B cell (primary cell): ENCODE measurements at regions not wholly inside any gene's neighbourhood (a gene's known extent, or its start where the extent isn't known, plus 50 kb on each side); places are given as distances from the start of the nearest gene placed in this dataset.

Source experiments
- ATAC-seq: fragments of 200-7000 bp; cut with Tn5 transposase; one replicate; pipeline ENCODE4 v1.10.0; 2021; ENCODE audit warnings: low read depth, mild to moderate bottlenecking, moderate number of reproducible peaks, moderate library complexity
- CTCF ChIA-PET: fragments of 350-600 bp; sonication (Branson Sonifier 250); formaldehyde crosslinking; loops from one replicate; lab custom pipeline; 2021; ENCODE audit warnings: antibody characterized with exemption, inconsistent platforms; lab: Charles Lee
- POLR2A ChIA-PET: fragments of 350-600 bp; sonication (Branson Sonifier 250); formaldehyde crosslinking; loops from one replicate; lab custom pipeline; 2021; ENCODE audit warnings: antibody characterized with exemption; lab: Charles Lee
- DNase-seq: peaks from one replicate; pipeline ENCODE4 v3.0.0; 2013
- H2AFZ ChIP-seq: 2 replicates; pipeline ENCODE4 v1.6.1; 2012; ENCODE audit warnings: mild to moderate bottlenecking, low read depth, low read length; ENCODE audit not compliant: insufficient read depth, poor library complexity, severe bottlenecking
- H3K27ac ChIP-seq, 2 donors: 1 replicate in 1 of 2; 2 replicates in 1 of 2; pipeline ENCODE4 v1.5.1; 2012 to 2013; ENCODE audit warnings: low read length in 2 of 2, mild to moderate bottlenecking in 2 of 2, moderate library complexity in 1 of 2
- H3K27me3 ChIP-seq, 4 experiments: fragments of 200-600 bp in 1 of 4; sonication (generic) in 1 of 4; replicated peaks in 1 of 4; 1 replicate in 2 of 4; 2 replicates in 2 of 4; pipeline versions ENCODE4 v1.6.1 to v1.7.0; 2013 to 2016; ENCODE audit warnings: low read length in 3 of 4, mild to moderate bottlenecking in 2 of 4, mixed read lengths in 1 of 4, moderate library complexity in 1 of 4; ENCODE audit not compliant: insufficient read depth in 4 of 4, control insufficient read depth in 3 of 4; ENCODE audit errors: control extremely low read depth in 1 of 4
- H3K36me3 ChIP-seq, 2 experiments: replicated peaks in 1 of 2; 1 replicate in 1 of 2; 2 replicates in 1 of 2; pipeline versions ENCODE4 v1.6.1 to v1.7.1; 2013; ENCODE audit warnings: low read length in 1 of 2; ENCODE audit not compliant: insufficient read depth in 2 of 2, control insufficient read depth in 1 of 2; ENCODE audit errors: control extremely low read depth in 1 of 2, extremely low read depth in 1 of 2
- H3K4me1 ChIP-seq, 2 donors: fragments of 200-600 bp in 1 of 2; sonication (generic) in 1 of 2; 1 replicate in 1 of 2; 2 replicates in 1 of 2; pipeline versions ENCODE4 v1.5.1 to v1.6.1; 2013 to 2017; ENCODE audit warnings: low read length in 2 of 2; ENCODE audit not compliant: control insufficient read depth in 2 of 2, insufficient read depth in 2 of 2
- H3K4me2 ChIP-seq: replicated peaks from 2 replicates; pipeline ENCODE3; 2012; ENCODE audit warnings: mild to moderate bottlenecking, low read depth, low read length; ENCODE audit not compliant: poor library complexity, severe bottlenecking
- H3K4me3 ChIP-seq, 5 experiments: fragments of 200-600 bp in 1 of 5; sonication (generic) in 1 of 5; 1 replicate in 3 of 5; 2 replicates in 2 of 5; pipeline versions ENCODE4 v1.5.1 to v1.7.0; 2011 to 2016; ENCODE audit warnings: low read length in 4 of 5, mild to moderate bottlenecking in 4 of 5, low read depth in 2 of 5, control low read depth in 1 of 5, moderate library complexity in 1 of 5; ENCODE audit not compliant: insufficient read depth in 1 of 5; ENCODE audit errors: control extremely low read depth in 1 of 5, extremely low read depth in 1 of 5
- H3K79me2 ChIP-seq: fragments of 200-600 bp; sonication (generic); one replicate; pipeline ENCODE4 v1.6.0; 2016; ENCODE audit warnings: low read length; ENCODE audit not compliant: control insufficient read depth, insufficient read depth
- H3K9ac ChIP-seq: fragments of 200-600 bp; sonication (generic); 2 replicates; pipeline ENCODE4 v1.6.1; 2017; ENCODE audit warnings: mild to moderate bottlenecking, low read length, moderate library complexity
- H3K9me3 ChIP-seq, 3 donors: one replicate each; pipeline versions ENCODE4 v1.6.1 to v1.7.1; 2013; ENCODE audit warnings: low read length in 2 of 3; ENCODE audit not compliant: control insufficient read depth in 2 of 3, insufficient read depth in 1 of 3; ENCODE audit errors: control extremely low read depth in 1 of 3
- H4K20me1 ChIP-seq: 2 replicates; pipeline ENCODE4 v1.6.0; 2012; ENCODE audit warnings: mild to moderate bottlenecking, low read length; ENCODE audit not compliant: insufficient read depth, control insufficient read depth, poor library complexity, severe bottlenecking
- H3K27ac Mint-ChIP-seq: one replicate; pipeline ENCODE4 v1.8.0; 2021; ENCODE audit warnings: mixed read lengths
- H3K27me3 Mint-ChIP-seq: one replicate; pipeline ENCODE4 v1.8.0; 2021; ENCODE audit warnings: mixed read lengths
- H3K4me1 Mint-ChIP-seq: one replicate; pipeline ENCODE4 v1.8.0; 2021; ENCODE audit warnings: mixed read lengths
- H3K4me3 Mint-ChIP-seq: one replicate; pipeline ENCODE4 v1.8.0; 2021; ENCODE audit warnings: mixed read lengths
- H3K9me3 Mint-ChIP-seq: one replicate; pipeline ENCODE4 v1.8.0; 2022; ENCODE audit warnings: mixed read lengths; ENCODE audit not compliant: insufficient read depth
- EZH2 ChIP-seq: IDR thresholded peaks from 2 replicates; pipeline ENCODE4 v1.6.1; 2012; ENCODE audit warnings: borderline replicate concordance, low read depth, mild to moderate bottlenecking, moderate library complexity, low read length; ENCODE audit not compliant: insufficient read depth, poor library complexity, severe bottlenecking
- WGBS: methylation state at CpG from one replicate; pipeline ENCODE4 v1.1.5; 2013; ENCODE audit warnings: missing lambda C conversion rate; ENCODE audit not compliant: insufficient coverage; 5-methylcytosine and 5-hydroxymethylcytosine counted together
- intact Hi-C: fragments of 100-400 bp; cut with micrococcal nuclease; formaldehyde crosslinking; loops from one replicate; pipeline ENCODE4 v1.10.0; 2022
- TF ChIP-seq, protein P1 (sequence below): fragments of 200-600 bp; IDR thresholded peaks from one replicate; pipeline ENCODE4 v1.8.0; 2022; ENCODE audit warnings: antibody characterized with exemption, mild to moderate bottlenecking

DNA sequence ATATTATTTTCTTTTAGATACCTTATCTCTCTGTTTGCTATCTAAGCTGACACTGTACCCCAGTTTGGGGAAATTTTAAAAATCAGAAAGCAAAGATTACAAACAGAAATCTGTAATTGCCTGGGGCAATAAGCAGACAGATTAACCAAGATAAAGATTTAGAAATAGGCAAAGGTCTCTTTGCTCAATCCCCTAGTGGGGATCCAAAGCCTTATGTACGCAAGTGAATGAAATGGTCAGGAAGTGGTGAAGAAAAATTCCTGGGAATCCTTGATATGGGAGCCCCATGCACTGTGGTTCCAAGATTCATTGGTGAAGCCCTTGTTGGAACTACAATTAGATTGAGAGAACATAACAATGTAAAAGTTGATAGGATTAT is 139.5 kb upstream of the GUCY1A2 start:
- ChIA-PET POLR2A (no interaction called here), CTCF (no interaction called here)
- DNase-seq = no peak
- Histone ChIP-seq H3K9ac (no peak overlapping the region), H3K4me1 (no peaks in the 10 kb centered on the region), H2AFZ (no peak overlapping the region), H3K9me3 (no peaks in the 10 kb centered on the region), H3K79me2 (no peaks in the 10 kb centered on the region), H4K20me1 (no peaks in the 10 kb centered on the region), H3K27me3 (no peaks in the 10 kb centered on the region), H3K36me3 (no peaks in the 10 kb centered on the region), H3K4me2 (no peak overlapping the region), H3K27ac (no peak overlapping the region), H3K4me3 (no peak overlapping the region)
- ATAC-seq = no peak
- intact Hi-C loops = no loop called here
- Mint-ChIP-seq H3K4me1 (no peaks in the 10 kb centered on the region), H3K27ac (no peak overlapping the region), H3K9me3 (peaks cover 4% of the 10 kb centered on the region), H3K4me3 (no peak overlapping the region), H3K27me3 (no peaks in the 10 kb centered on the region)
- WGBS = 100% methylated on average over 1 of the region's 1 CpG
- TF ChIP-seq, protein P1, sequence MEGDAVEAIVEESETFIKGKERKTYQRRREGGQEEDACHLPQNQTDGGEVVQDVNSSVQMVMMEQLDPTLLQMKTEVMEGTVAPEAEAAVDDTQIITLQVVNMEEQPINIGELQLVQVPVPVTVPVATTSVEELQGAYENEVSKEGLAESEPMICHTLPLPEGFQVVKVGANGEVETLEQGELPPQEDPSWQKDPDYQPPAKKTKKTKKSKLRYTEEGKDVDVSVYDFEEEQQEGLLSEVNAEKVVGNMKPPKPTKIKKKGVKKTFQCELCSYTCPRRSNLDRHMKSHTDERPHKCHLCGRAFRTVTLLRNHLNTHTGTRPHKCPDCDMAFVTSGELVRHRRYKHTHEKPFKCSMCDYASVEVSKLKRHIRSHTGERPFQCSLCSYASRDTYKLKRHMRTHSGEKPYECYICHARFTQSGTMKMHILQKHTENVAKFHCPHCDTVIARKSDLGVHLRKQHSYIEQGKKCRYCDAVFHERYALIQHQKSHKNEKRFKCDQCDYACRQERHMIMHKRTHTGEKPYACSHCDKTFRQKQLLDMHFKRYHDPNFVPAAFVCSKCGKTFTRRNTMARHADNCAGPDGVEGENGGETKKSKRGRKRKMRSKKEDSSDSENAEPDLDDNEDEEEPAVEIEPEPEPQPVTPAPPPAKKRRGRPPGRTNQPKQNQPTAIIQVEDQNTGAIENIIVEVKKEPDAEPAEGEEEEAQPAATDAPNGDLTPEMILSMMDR = no peak
- no peak for TF ChIP-seq EZH2

DNA sequence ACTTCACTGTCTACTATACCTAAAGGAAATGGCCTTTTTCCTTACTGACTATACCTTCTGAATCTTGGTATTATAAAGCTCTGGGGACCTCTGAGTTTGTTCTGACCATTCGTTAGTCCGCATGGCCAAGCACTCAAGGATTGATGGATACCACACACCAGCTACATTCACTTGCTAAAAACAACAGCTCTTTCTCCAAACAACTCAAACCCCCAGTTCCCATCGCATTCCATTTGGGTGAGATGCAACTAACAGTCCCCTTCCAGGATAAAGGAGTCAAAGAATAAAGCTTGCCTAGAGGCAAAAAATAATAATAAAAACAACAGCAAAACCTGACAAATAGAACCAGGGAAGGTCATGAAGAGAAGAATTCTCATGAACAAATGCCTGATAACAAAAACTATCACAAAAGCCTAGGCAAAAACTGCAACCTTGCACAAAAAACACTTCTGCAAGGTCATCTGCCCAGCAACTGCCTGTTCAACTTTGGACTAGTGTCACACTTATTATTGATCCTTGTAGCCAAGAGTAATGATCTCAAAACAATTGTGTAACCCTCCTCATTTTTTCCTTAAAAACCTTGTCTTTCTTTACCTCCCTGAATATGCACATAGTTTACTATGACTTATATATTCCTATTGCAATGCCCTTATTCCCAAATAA is 139.0 kb upstream of the GUCY1A2 start:
- TF ChIP-seq, protein P1 = no peak
- TF ChIP-seq EZH2 = no peak
- ChIA-PET POLR2A (no interaction called here), CTCF (no interaction called here)
- Histone ChIP-seq H3K27ac (no peak overlapping the region), H3K4me3 (no peak overlapping the region), H4K20me1 (no peaks in the 10 kb centered on the region), H3K4me1 (no peaks in the 10 kb centered on the region), H3K27me3 (no peaks in the 10 kb centered on the region), H2AFZ (no peak overlapping the region), H3K9ac (no peak overlapping the region), H3K79me2 (no peaks in the 10 kb centered on the region), H3K4me2 (no peak overlapping the region), H3K36me3 (no peaks in the 10 kb centered on the region), H3K9me3 (no peaks in the 10 kb centered on the region)
- peaks cover 4% of the 10 kb centered on the region for H3K9me3 Mint-ChIP-seq
- ATAC-seq (no peak), DNase-seq (no peak)
- 80% methylated on average over 2 of the region's 3 CpGs for WGBS
- no peaks in the 10 kb centered on the region for H3K27me3 Mint-ChIP-seq
- no peaks in the 10 kb centered on the region for H3K4me1 Mint-ChIP-seq
- intact Hi-C loops = no loop called here
- H3K27ac Mint-ChIP-seq = no peak overlapping the region
- H3K4me3 Mint-ChIP-seq = no peak overlapping the region
